ENCODE measurements at regions not wholly inside any gene's neighbourhood (a gene's known extent, or its start where the extent isn't known, plus 50 kb on each side); places are given as distances from the start of the nearest gene placed in this dataset.

DNA sequence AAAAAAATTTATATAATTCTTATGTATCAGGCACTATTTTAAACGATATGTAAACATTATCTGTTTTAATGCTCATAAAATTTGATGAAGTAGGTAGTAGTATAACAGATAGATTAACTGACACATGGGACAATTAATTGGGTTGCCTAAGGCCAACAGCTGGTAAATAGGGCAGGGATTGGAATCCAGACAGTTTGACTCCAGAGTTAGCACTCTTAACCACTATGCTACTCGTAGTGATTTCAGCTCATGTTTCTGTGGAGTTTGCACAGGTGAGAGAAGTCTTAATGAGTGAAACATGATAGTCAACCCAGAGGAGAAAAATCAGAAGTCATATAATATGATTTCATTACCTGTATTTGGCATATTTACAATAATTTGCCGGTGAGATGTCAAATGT lies 126.0 kb upstream of the WDFY3 start:
- Histone ChIP-seq H3K27me3 (ENCODE audit: control insufficient read depth, insufficient read depth, low read length) (no peaks in the 10 kb centered on the region), H3K27ac (ENCODE audit: low read depth, low read length) (no peak overlapping the region), H3K4me3 (ENCODE audit: low read depth, low read length) (no peak overlapping the region), H3K4me1 (ENCODE audit: control insufficient read depth, insufficient read depth, low read length) (no peaks in the 10 kb centered on the region), H3K9me3 (ENCODE audit: control insufficient read depth, insufficient read depth, low read length) (peaks cover 4% of the 10 kb centered on the region), H3K36me3 (ENCODE audit: control insufficient read depth, insufficient read depth, low read length) (no peaks in the 10 kb centered on the region)
- DNase-seq (ENCODE audit: low read depth in 4 of 6, low spot score in 6 of 6) = no peak
- no CpG with 5 or more reads among the region's 3 CpGs for WGBS (ENCODE audit: insufficient coverage)

DNA sequence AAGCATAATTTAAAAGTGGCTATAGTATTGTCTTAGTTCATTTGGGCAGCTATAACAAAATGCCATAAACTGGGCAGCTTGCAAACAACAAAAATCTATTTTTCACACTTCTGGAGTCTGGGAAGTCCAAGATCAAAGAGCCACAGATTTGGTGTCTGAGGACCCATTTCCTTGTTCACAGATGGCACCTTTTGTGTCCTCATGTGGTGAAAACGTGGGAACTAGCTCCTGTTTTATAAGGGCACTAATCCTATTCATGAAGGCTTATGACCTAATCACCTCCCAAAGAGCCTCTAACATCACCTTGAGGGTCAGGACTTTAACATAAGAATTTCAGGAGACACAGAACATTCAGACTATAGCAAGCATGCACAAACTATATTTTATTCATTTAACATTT lies 126.5 kb upstream of the WDFY3 start:
- Histone ChIP-seq H3K4me1 (ENCODE audit: control insufficient read depth, insufficient read depth, low read length) (no peaks in the 10 kb centered on the region), H3K27me3 (ENCODE audit: control insufficient read depth, insufficient read depth, low read length) (no peaks in the 10 kb centered on the region), H3K4me3 (ENCODE audit: low read depth, low read length) (no peak overlapping the region), H3K9me3 (ENCODE audit: control insufficient read depth, insufficient read depth, low read length) (peaks cover 5% of the 10 kb centered on the region), H3K27ac (ENCODE audit: low read depth, low read length) (no peak overlapping the region), H3K36me3 (ENCODE audit: control insufficient read depth, insufficient read depth, low read length) (no peaks in the 10 kb centered on the region)
- DNase-seq (ENCODE audit: low read depth in 4 of 6, low spot score in 6 of 6) = no peak
- no CpG with 5 or more reads among the region's 1 CpG for WGBS (ENCODE audit: insufficient coverage)

DNA sequence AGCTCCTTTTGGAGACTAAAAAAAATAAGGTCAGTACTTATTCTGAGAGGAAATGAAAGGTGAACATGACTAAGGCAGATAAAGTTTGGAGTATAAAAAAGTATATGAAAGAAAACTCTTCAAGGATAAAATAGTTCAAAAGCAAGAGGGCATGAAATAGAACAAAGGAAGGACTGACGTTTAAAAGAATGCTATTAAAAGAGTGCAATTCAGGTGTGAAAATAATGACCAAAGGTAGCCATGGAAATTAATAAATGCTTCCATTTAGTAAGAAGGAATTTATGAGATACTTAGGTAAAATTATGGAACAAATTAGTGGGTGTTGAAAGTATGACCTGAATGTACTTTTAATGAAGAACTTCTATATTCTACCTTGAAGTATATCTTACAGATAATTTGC lies 128.2 kb upstream of the WDFY3 start:
- 38% methylated on average over 1 of the region's 1 CpG for WGBS (ENCODE audit: insufficient coverage)
- peaks cover 3% of the 10 kb centered on the region for H3K9me3 ChIP-seq (ENCODE audit: control insufficient read depth, insufficient read depth, low read length)

DNA sequence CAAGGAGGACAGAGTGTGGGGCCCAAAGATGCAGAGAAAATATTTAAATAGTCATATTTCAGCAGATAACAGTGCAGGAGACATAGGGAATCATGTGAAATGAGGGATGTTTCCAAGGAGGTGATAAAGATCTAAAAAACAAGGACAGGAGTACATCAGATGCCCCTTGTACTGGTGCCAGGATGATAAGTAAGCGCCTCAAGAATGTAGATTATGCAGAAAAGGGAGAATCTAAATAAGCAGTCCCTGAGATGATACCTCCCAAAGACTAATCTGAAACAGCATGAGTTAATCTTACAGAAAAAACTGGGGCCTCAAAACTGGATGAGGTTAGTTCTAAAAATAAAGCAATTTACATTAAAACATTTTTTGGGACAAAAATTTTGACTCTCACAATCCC lies 136.1 kb upstream of the WDFY3 start:
- no peak for DNase-seq (ENCODE audit: low read depth in 4 of 6, low spot score in 6 of 6)
- no peaks in the 10 kb centered on the region for H3K36me3 ChIP-seq (ENCODE audit: control insufficient read depth, insufficient read depth, low read length)
- H3K27ac ChIP-seq (ENCODE audit: low read depth, low read length) = no peak overlapping the region
- no peaks in the 10 kb centered on the region for H3K27me3 ChIP-seq (ENCODE audit: control insufficient read depth, insufficient read depth, low read length)
- 80% methylated on average over 1 of the region's 1 CpG for WGBS (ENCODE audit: insufficient coverage)
- H3K9me3 ChIP-seq (ENCODE audit: control insufficient read depth, insufficient read depth, low read length) = peaks cover under 1% of the 10 kb centered on the region
- H3K4me3 ChIP-seq (ENCODE audit: low read depth, low read length) = no peak overlapping the region
- H3K4me1 ChIP-seq (ENCODE audit: control insufficient read depth, insufficient read depth, low read length) = no peaks in the 10 kb centered on the region

More for the DNA sequence above, 128.2 kb upstream of the WDFY3 start:
- H3K4me3 ChIP-seq (ENCODE audit: low read depth, low read length) = no peak overlapping the region
- H3K27me3 ChIP-seq (ENCODE audit: control insufficient read depth, insufficient read depth, low read length) = no peaks in the 10 kb centered on the region
- no peak for DNase-seq (ENCODE audit: low read depth in 4 of 6, low spot score in 6 of 6)
- no peaks in the 10 kb centered on the region for H3K36me3 ChIP-seq (ENCODE audit: control insufficient read depth, insufficient read depth, low read length)
- no peak overlapping the region for H3K27ac ChIP-seq (ENCODE audit: low read depth, low read length)
- no peaks in the 10 kb centered on the region for H3K4me1 ChIP-seq (ENCODE audit: control insufficient read depth, insufficient read depth, low read length)

DNA sequence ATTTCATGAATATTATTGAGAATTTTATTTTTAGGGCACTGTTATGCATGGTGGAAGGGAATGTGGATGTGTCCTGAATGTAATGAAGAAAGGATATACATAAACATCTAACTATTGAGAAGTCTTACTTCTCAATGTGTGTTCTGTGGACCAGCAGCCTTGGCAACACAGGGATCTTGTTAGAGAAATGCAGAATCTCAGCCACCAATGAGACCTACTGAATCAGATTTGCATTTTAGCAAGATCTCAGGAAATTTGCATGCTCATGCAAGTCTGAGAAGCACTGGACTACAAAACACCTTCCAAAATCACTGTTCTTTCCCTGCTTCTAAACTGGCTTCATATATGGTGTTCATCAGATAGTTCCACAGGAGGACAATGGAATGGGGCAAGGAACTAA lies 139.7 kb upstream of the WDFY3 start:
- H3K9me3 ChIP-seq (ENCODE audit: control insufficient read depth, insufficient read depth, low read length) = no peaks in the 10 kb centered on the region
- no peaks in the 10 kb centered on the region for H3K36me3 ChIP-seq (ENCODE audit: control insufficient read depth, insufficient read depth, low read length)
- H3K27me3 ChIP-seq (ENCODE audit: control insufficient read depth, insufficient read depth, low read length) = no peaks in the 10 kb centered on the region
- H3K4me3 ChIP-seq (ENCODE audit: low read depth, low read length) = no peak overlapping the region
- peak in 1 of 6 donors; percentile 16 for DNase-seq (ENCODE audit: low read depth in 4 of 6, low spot score in 6 of 6)
- H3K27ac ChIP-seq (ENCODE audit: low read depth, low read length) = no peak overlapping the region
- no peaks in the 10 kb centered on the region for H3K4me1 ChIP-seq (ENCODE audit: control insufficient read depth, insufficient read depth, low read length)

DNA sequence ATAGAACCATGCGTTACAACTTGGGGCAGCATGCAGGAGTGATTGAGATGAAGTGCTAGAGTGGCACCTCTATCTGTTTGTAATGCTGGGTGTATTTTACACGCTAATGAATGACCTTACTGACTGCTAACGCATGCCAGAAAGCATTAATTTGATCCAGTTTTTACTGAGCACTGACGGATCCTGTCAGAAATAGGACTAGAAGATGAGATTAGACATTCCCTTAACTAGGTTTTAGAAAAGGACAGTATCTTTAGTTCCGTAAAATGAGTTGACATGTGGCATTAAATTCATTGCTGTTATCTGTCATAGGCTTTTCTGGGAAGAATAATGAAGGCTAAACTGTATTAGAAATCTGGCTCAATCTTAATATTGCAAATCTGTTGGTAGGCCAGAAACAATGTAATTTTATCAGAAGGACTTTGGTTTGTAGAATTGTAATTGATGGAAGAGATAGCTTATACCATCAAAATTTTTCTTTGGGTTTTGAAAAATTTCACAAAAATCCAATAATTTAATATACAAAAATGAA lies 140.4 kb upstream of the WDFY3 start:
- no peak overlapping the region for H3K4me3 ChIP-seq (ENCODE audit: low read depth, low read length)
- H3K27me3 ChIP-seq (ENCODE audit: control insufficient read depth, insufficient read depth, low read length) = no peaks in the 10 kb centered on the region
- no peak overlapping the region for H3K27ac ChIP-seq (ENCODE audit: low read depth, low read length)
- 100% methylated on average over 2 of the region's 5 CpGs for WGBS (ENCODE audit: insufficient coverage)
- H3K4me1 ChIP-seq (ENCODE audit: control insufficient read depth, insufficient read depth, low read length) = no peaks in the 10 kb centered on the region
- no peaks in the 10 kb centered on the region for H3K36me3 ChIP-seq (ENCODE audit: control insufficient read depth, insufficient read depth, low read length)
- DNase-seq (ENCODE audit: low read depth in 4 of 6, low spot score in 6 of 6) = no peak
- H3K9me3 ChIP-seq (ENCODE audit: control insufficient read depth, insufficient read depth, low read length) = no peaks in the 10 kb centered on the region

DNA sequence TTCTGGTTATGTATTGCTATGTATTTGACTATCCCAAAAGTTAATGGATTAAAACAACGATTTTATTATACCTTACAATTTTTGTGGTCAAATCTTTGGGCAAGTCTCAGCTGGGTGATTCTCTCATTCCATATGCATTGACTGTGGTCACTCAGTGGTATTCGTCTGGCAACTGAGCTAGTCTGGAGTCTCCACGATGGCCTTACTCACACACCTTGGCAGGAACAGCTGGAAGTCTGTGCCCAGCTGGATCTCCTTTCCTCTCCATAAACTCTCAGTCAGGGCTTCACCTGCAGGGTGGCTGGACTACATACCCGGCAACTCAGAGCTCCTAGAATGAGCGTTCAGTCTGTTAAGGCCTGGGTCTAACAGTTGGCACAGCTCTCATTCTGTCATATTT lies 141.1 kb upstream of the WDFY3 start:
- H3K9me3 ChIP-seq (ENCODE audit: control insufficient read depth, insufficient read depth, low read length) = no peaks in the 10 kb centered on the region
- H3K4me3 ChIP-seq (ENCODE audit: low read depth, low read length) = no peak overlapping the region
- DNase-seq (ENCODE audit: low read depth in 4 of 6, low spot score in 6 of 6) = no peak
- no peaks in the 10 kb centered on the region for H3K4me1 ChIP-seq (ENCODE audit: control insufficient read depth, insufficient read depth, low read length)
- 66% methylated on average over 4 of the region's 5 CpGs for WGBS (ENCODE audit: insufficient coverage)
- H3K36me3 ChIP-seq (ENCODE audit: control insufficient read depth, insufficient read depth, low read length) = no peaks in the 10 kb centered on the region
- no peaks in the 10 kb centered on the region for H3K27me3 ChIP-seq (ENCODE audit: control insufficient read depth, insufficient read depth, low read length)
- no peak overlapping the region for H3K27ac ChIP-seq (ENCODE audit: low read depth, low read length)

DNA sequence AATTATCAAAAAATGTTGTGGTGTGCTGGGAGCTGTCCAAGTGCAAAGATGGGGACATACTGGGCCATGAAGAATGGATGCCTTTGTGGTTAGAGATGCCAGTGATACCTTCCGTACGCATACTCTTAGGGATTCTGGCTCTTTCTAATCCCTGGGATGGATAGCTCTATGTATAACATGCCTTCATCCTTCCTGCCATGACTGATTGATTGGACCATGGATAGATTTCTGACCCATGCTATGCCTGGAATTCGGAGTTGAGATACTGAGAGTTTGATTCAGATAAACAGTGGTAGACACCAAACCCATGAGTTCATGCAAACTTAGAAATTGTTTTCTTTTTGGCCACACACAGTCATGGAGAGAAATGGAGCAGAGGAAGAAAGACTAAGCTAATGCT lies 147.2 kb upstream of the WDFY3 start:
- Histone ChIP-seq H3K27me3 (ENCODE audit: control insufficient read depth, insufficient read depth, low read length) (no peaks in the 10 kb centered on the region), H3K4me1 (ENCODE audit: control insufficient read depth, insufficient read depth, low read length) (no peaks in the 10 kb centered on the region), H3K27ac (ENCODE audit: low read depth, low read length) (no peak overlapping the region), H3K9me3 (ENCODE audit: control insufficient read depth, insufficient read depth, low read length) (no peaks in the 10 kb centered on the region), H3K4me3 (ENCODE audit: low read depth, low read length) (no peak overlapping the region), H3K36me3 (ENCODE audit: control insufficient read depth, insufficient read depth, low read length) (no peaks in the 10 kb centered on the region)
- WGBS (ENCODE audit: insufficient coverage) = 100% methylated on average over 2 of the region's 3 CpGs
- no peak for DNase-seq (ENCODE audit: low read depth in 4 of 6, low spot score in 6 of 6)

DNA sequence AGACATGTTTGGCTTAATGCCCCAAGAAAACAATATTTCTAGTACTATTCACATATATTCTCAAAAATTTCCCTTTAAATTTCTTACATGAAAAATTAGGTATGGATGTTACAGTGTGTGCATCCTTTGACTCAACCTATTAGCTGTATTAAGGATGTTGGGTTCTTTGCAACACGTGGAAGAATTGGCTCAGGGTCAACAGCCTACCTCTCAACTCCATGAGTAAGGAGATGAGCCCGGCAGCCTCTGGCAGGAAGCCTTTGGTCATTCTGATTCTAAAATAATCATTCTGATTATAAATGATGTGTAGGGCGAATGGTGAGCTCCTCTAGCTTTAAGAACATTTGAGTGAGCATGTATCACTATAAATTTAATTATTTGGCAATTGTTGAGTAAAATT lies 148.0 kb upstream of the WDFY3 start:
- H3K27ac ChIP-seq (ENCODE audit: low read depth, low read length) = no peak overlapping the region
- no peaks in the 10 kb centered on the region for H3K36me3 ChIP-seq (ENCODE audit: control insufficient read depth, insufficient read depth, low read length)
- no peaks in the 10 kb centered on the region for H3K27me3 ChIP-seq (ENCODE audit: control insufficient read depth, insufficient read depth, low read length)
- WGBS (ENCODE audit: insufficient coverage) = no CpG with 5 or more reads among the region's 3 CpGs
- DNase-seq (ENCODE audit: low read depth in 4 of 6, low spot score in 6 of 6) = no peak
- H3K4me1 ChIP-seq (ENCODE audit: control insufficient read depth, insufficient read depth, low read length) = no peaks in the 10 kb centered on the region
- no peak overlapping the region for H3K4me3 ChIP-seq (ENCODE audit: low read depth, low read length)
- no peaks in the 10 kb centered on the region for H3K9me3 ChIP-seq (ENCODE audit: control insufficient read depth, insufficient read depth, low read length)

DNA sequence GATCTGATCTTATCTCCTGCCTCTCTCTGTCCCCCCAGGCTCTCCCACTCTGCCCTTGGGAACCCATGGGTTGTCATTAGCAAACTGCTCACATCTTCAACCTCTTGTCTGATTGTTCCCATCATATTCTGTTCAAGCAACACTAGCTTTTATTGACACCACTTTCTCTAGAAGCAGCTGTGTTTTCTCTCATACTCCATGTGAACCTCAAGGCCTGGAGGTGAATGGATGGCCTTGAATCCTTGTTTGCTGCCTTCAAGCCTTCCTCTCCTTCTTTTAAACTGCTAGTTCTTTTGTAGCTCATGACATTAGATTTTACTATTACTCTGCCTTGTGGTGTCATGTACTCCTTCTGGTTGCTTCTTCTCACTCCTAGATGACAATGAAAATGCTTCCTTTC lies 149.5 kb upstream of the WDFY3 start:
- no peaks in the 10 kb centered on the region for H3K4me1 ChIP-seq (ENCODE audit: control insufficient read depth, insufficient read depth, low read length)
- no peaks in the 10 kb centered on the region for H3K36me3 ChIP-seq (ENCODE audit: control insufficient read depth, insufficient read depth, low read length)
- no peaks in the 10 kb centered on the region for H3K27me3 ChIP-seq (ENCODE audit: control insufficient read depth, insufficient read depth, low read length)
- no peaks in the 10 kb centered on the region for H3K9me3 ChIP-seq (ENCODE audit: control insufficient read depth, insufficient read depth, low read length)
- H3K4me3 ChIP-seq (ENCODE audit: low read depth, low read length) = no peak overlapping the region
- no peak for DNase-seq (ENCODE audit: low read depth in 4 of 6, low spot score in 6 of 6)
- no peak overlapping the region for H3K27ac ChIP-seq (ENCODE audit: low read depth, low read length)

All from spinal cord (tissue), 9 donors.